Cardiac muscle cell (in vitro differentiated cells and primary cell): ENCODE measurements at regions not wholly inside any gene's neighbourhood (a gene's known extent, or its start where the extent isn't known, plus 50 kb on each side); places are given as distances from the start of the nearest gene placed in this dataset.

Experiments
- DNase-seq, 2 donors: peaks; one replicate each; pipeline versions ENCODE4 v3.0.0 to v3.0.0-alpha.2; 2010 to 2017; ENCODE audit warnings: low read depth in 1 of 2, low spot score in 1 of 2
- H3K27ac ChIP-seq: fragments of 200-600 bp; sonication (generic); 2 replicates; pipeline ENCODE4 v1.5.1; 2016
- H3K27me3 ChIP-seq: fragments of 200-600 bp; sonication (generic); 2 replicates; pipeline ENCODE4 v1.6.0; 2016; ENCODE audit warnings: control low read depth
- H3K36me3 ChIP-seq: fragments of 200-600 bp; sonication (generic); 2 replicates; pipeline ENCODE4 v1.5.1; 2016; ENCODE audit warnings: control low read depth
- H3K4me1 ChIP-seq: fragments of 200-600 bp; sonication (generic); 2 replicates; pipeline ENCODE4 v1.8.1; 2017; ENCODE audit warnings: low read depth, mild to moderate bottlenecking, mixed run types
- H3K4me3 ChIP-seq: fragments of 200-600 bp; sonication (generic); 2 replicates; pipeline ENCODE4 v1.5.1; 2016; ENCODE audit warnings: mild to moderate bottlenecking
- H3K9me3 ChIP-seq: fragments of 200-600 bp; sonication (generic); 2 replicates; pipeline ENCODE4 v1.5.1; 2017; ENCODE audit warnings: low read depth, mild to moderate bottlenecking, control low read depth
- CTCF ChIP-seq: IDR thresholded peaks from 2 replicates; pipeline ENCODE4 v1.5.1; 2012; ENCODE audit warnings: low read depth, mild to moderate bottlenecking, low read length

- Histone ChIP-seq H3K27ac (no peak overlapping the region), H3K36me3 (no peaks in the 10 kb centered on the region), H3K4me1 (no peaks in the 10 kb centered on the region), H3K27me3 (no peaks in the 10 kb centered on the region), H3K9me3 (no peaks in the 10 kb centered on the region), H3K4me3 (no peak overlapping the region)
- DNase-seq: no peak
- no peak for TF ChIP-seq CTCF
These were observed 196.2 kb downstream of the MYCN start for GRCh38 chr2:16136461-16137035.

GRCh38 chr2:16135913-16136310 is 195.6 kb downstream of the MYCN start:
- no peak for TF ChIP-seq CTCF
- Histone ChIP-seq H3K27me3 (no peaks in the 10 kb centered on the region), H3K4me1 (no peaks in the 10 kb centered on the region), H3K4me3 (no peak overlapping the region), H3K36me3 (no peaks in the 10 kb centered on the region), H3K9me3 (no peaks in the 10 kb centered on the region), H3K27ac (no peak overlapping the region)
- no peak for DNase-seq

GRCh38 chr2:16135196-16135912 is 195.0 kb downstream of the MYCN start:
- DNase-seq: no peak
- no peak overlapping the region for H3K27ac ChIP-seq

GRCh38 chr2:16134436-16135165 is 194.3 kb downstream of the MYCN start:
- Histone ChIP-seq H3K27ac (no peak overlapping the region), H3K4me1 (no peaks in the 10 kb centered on the region), H3K9me3 (no peaks in the 10 kb centered on the region), H3K27me3 (no peaks in the 10 kb centered on the region), H3K36me3 (no peaks in the 10 kb centered on the region), H3K4me3 (no peak overlapping the region)
- TF ChIP-seq CTCF: no peak
- no peak for DNase-seq

More at GRCh38 chr2:16135196-16135912, 195.0 kb downstream of the MYCN start:
- Histone ChIP-seq H3K4me3 (no peak overlapping the region), H3K9me3 (no peaks in the 10 kb centered on the region), H3K27me3 (no peaks in the 10 kb centered on the region), H3K4me1 (no peaks in the 10 kb centered on the region), H3K36me3 (no peaks in the 10 kb centered on the region)
- TF ChIP-seq CTCF: no peak

GRCh38 chr2:16130906-16131400 is 190.6 kb downstream of the MYCN start:
- no peak for TF ChIP-seq CTCF
- Histone ChIP-seq H3K4me1 (no peaks in the 10 kb centered on the region), H3K36me3 (no peaks in the 10 kb centered on the region), H3K4me3 (no peak overlapping the region), H3K9me3 (no peaks in the 10 kb centered on the region), H3K27me3 (no peaks in the 10 kb centered on the region), H3K27ac (no peak overlapping the region)
- no peak for DNase-seq
